Esophagus squamous epithelium (tissue), 5 donors: ENCODE measurements at regions not wholly inside any gene's neighbourhood (a gene's known extent, or its start where the extent isn't known, plus 50 kb on each side); places are given as distances from the start of the nearest gene placed in this dataset.

Source experiments
- DNase-seq: peaks from one replicate; lab custom pipeline; 2025; lab: John Stamatoyannopoulos, UW
- H3K27ac ChIP-seq, 4 donors: fragments of 200-600 bp; sonication (generic); one replicate each; pipeline ENCODE4 v1.5.1; 2016 to 2019; ENCODE audit warnings: mild to moderate bottlenecking in 1 of 4
- H3K27me3 ChIP-seq, 4 donors: fragments of 200-600 bp; sonication (generic); 1 replicate in 3 of 4; 2 replicates in 1 of 4; pipeline versions ENCODE4 v1.5.1 to v1.6.0; 2017 to 2021; ENCODE audit warnings: antibody characterized with exemption in 1 of 4
- H3K36me3 ChIP-seq, 3 donors: fragments of 200-600 bp; sonication (generic); one replicate each; pipeline ENCODE4 v1.5.1; 2016 to 2019
- H3K4me1 ChIP-seq, 3 donors: fragments of 200-600 bp; sonication (generic); one replicate each; pipeline ENCODE4 v1.5.1; 2017 to 2019
- H3K4me3 ChIP-seq, 4 donors: fragments of 200-600 bp; sonication (generic); 1 replicate in 3 of 4; 2 replicates in 1 of 4; pipeline ENCODE4 v1.5.1; 2016 to 2019; ENCODE audit warnings: mild to moderate bottlenecking in 2 of 4, moderate library complexity in 1 of 4
- H3K9me3 ChIP-seq, 3 donors: fragments of 200-600 bp; sonication (generic); one replicate each; pipeline ENCODE4 v1.5.1; 2016 to 2019
- POLR2A ChIP-seq, 4 donors: fragments of 450-650 bp; IDR thresholded peaks; one replicate each; pipeline ENCODE4 v1.6.1; 2017; ENCODE audit warnings: antibody characterized with exemption in 4 of 4, mild to moderate bottlenecking in 4 of 4, moderate library complexity in 3 of 4
- whole genome bisulfite sequencing, 2 donors: methylation state at CpG; one replicate each; pipeline ENCODE4 v1.1.5; 2018; 5-methylcytosine and 5-hydroxymethylcytosine counted together
- intact Hi-C: fragments of 100-400 bp; cut with DNase I; formaldehyde crosslinking; loops from one replicate; pipeline ENCODE4 v1.15.0; 2022
- TF ChIP-seq, protein P1 (sequence below), 6 experiments: fragments of 450-650 bp in 4 of 6; fragments of 200-600 bp in 2 of 6; sonication (generic) in 2 of 6; IDR thresholded peaks; one replicate each; pipeline ENCODE4 v1.5.1; 2016 to 2019; ENCODE audit warnings: antibody characterized with exemption in 6 of 6, mild to moderate bottlenecking in 4 of 6, moderate library complexity in 4 of 6
- donor health status: DM: yes; HTN: yes; CAD: no.

DNA sequence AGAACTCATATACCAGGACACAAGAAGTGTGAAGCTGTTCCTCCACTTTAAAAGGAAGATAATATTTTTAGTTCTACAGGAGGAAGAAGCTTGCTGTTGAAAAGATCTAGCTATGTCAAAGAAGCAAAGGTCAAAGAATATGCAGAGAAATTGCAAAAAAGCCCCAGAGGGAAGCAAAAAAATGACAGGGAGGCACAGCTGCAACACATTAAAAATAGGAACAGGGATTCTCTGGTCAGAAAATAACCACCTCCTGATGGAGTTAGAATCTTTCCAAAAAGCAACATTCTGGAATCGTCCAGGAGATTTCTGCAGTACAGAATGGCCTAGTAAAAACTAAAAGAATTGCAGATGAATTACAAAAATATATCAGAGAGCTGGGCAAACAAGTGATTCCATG is 238.9 kb upstream of the PRMT6 start:
- TF ChIP-seq POLR2A (IDR thresholded peaks at IDR 0.05), result no peak
- TF ChIP-seq, protein P1, sequence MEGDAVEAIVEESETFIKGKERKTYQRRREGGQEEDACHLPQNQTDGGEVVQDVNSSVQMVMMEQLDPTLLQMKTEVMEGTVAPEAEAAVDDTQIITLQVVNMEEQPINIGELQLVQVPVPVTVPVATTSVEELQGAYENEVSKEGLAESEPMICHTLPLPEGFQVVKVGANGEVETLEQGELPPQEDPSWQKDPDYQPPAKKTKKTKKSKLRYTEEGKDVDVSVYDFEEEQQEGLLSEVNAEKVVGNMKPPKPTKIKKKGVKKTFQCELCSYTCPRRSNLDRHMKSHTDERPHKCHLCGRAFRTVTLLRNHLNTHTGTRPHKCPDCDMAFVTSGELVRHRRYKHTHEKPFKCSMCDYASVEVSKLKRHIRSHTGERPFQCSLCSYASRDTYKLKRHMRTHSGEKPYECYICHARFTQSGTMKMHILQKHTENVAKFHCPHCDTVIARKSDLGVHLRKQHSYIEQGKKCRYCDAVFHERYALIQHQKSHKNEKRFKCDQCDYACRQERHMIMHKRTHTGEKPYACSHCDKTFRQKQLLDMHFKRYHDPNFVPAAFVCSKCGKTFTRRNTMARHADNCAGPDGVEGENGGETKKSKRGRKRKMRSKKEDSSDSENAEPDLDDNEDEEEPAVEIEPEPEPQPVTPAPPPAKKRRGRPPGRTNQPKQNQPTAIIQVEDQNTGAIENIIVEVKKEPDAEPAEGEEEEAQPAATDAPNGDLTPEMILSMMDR (IDR thresholded peaks at IDR 0.05), result no peak
- no peaks in the 10 kb centered on the region for H3K27me3 ChIP-seq
- no peaks in the 10 kb centered on the region for H3K4me1 ChIP-seq
- H3K9me3 ChIP-seq, result no peaks in the 10 kb centered on the region
- DNase-seq, result no peak
- H3K36me3 ChIP-seq, result no peaks in the 10 kb centered on the region
- H3K27ac ChIP-seq, result no peak overlapping the region
- 7 to 22% methylated on average over 1 of the region's 1 CpG for WGBS, 2 donors
- intact Hi-C loops, result no loop called here
- H3K4me3 ChIP-seq, result no peak overlapping the region

DNA sequence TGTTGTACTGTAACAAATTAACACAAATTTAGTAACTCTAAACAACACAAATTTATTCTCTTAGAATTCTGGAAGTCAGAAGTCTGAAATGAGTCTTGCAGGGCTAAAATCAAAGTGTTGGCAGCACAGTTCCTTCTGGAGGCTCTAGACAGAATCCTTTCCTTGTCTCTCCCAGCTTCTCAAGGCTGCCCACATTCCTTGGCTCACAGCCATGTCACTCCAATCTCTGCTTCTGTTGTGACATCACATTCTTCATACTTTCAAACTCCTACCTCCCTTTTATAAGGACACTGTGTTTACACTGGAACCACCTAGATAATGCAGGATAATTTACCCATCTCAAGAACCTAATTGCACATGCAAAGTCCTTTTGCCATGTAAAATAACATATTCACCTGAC is 225.0 kb upstream of the PRMT6 start:
- intact Hi-C loops, result no loop called here
- H3K27me3 ChIP-seq, result no peaks in the 10 kb centered on the region
- no peaks in the 10 kb centered on the region for H3K9me3 ChIP-seq
- H3K36me3 ChIP-seq, result no peaks in the 10 kb centered on the region
- no peaks in the 10 kb centered on the region for H3K4me1 ChIP-seq
- no peak for DNase-seq
- H3K27ac ChIP-seq, result no peak overlapping the region
- H3K4me3 ChIP-seq, result no peak overlapping the region
- TF ChIP-seq, protein P1 (IDR thresholded peaks at IDR 0.05), result no peak
- TF ChIP-seq POLR2A (IDR thresholded peaks at IDR 0.05), result no peak

DNA sequence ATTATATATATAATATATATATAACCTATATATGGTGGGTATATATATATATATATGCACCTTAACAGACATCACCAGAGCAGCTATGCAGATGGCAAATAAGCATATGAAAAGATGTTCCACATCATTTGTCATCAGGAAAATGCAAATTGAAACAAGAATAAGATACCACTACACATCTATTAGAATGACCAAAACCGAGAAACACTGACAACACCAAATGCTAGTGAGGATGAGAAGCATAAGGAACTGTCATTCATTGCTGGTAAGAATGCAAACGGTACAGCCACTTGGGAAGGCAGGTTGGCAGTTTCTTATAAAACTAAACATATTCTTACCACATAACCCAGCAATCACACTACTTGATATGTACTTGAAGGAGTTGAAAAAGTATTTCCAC is 219.8 kb upstream of the PRMT6 start:
- TF ChIP-seq POLR2A (IDR thresholded peaks at IDR 0.05), result no peak
- TF ChIP-seq, protein P1 (IDR thresholded peaks at IDR 0.05), result no peak
- WGBS, 2 donors, result 46 to 55% methylated on average over 2 of the region's 2 CpGs
- Histone ChIP-seq H3K4me1 (no peaks in the 10 kb centered on the region), H3K27ac (no peak overlapping the region), H3K36me3 (no peaks in the 10 kb centered on the region), H3K9me3 (no peaks in the 10 kb centered on the region), H3K4me3 (no peak overlapping the region), H3K27me3 (no peaks in the 10 kb centered on the region)
- intact Hi-C loops, result no loop called here
- DNase-seq, result no peak

DNA sequence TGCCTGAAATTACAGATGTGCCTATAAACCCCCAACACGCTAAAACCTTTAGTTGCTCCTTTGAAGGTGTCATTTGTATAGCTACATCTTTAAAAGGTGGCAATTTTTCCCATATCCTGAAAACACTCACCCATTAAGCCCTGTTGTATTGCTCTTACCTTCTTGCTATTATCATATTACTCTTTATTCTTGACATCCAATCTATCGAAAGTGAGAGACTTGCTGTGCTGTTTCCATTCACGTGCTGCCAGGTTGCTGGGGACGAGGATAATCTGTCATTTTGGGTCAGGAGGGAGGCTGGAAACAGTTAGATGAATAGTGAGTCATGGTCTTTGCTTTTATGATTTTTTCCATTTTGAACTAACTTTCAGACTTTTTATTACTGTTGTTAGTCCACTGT is 213.0 kb upstream of the PRMT6 start:
- intact Hi-C loops, result no loop called here

DNA sequence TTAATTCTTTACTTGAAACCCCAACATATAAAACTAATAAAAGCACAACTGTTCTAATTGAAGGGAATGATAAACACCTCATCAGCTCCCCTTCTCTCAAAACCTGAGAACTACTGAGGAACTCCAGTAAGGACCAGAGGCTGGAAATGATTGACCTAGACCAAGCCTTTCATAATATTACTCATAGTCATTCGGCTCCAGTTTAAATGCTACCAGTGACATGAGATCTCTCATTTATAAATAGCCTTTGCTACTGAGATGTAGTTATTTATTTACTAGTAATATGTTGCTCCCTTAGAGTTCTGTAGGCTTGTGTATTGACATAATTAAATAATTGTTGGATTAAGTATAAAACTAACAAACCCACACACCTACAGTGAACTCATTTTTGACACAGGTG is 209.8 kb upstream of the PRMT6 start:
- TF ChIP-seq, protein P1 (IDR thresholded peaks at IDR 0.05), result no peak
- TF ChIP-seq POLR2A (IDR thresholded peaks at IDR 0.05), result no peak
- intact Hi-C loops, result no loop called here
- no peaks in the 10 kb centered on the region for H3K27me3 ChIP-seq
- no peak for DNase-seq
- no peaks in the 10 kb centered on the region for H3K36me3 ChIP-seq
- WGBS, 2 donors, result 77 to 95% methylated on average over 1 of the region's 1 CpG
- no peak overlapping the region for H3K4me3 ChIP-seq
- H3K9me3 ChIP-seq, result no peaks in the 10 kb centered on the region
- H3K27ac ChIP-seq, result no peak overlapping the region
- no peaks in the 10 kb centered on the region for H3K4me1 ChIP-seq

More for the DNA sequence above, 213.0 kb upstream of the PRMT6 start:
- 36 to 37% methylated on average over 3 to 4 of the region's 4 CpGs for WGBS, 2 donors
- Histone ChIP-seq H3K9me3 (no peaks in the 10 kb centered on the region), H3K36me3 (no peaks in the 10 kb centered on the region), H3K27me3 (no peaks in the 10 kb centered on the region), H3K27ac (no peak overlapping the region), H3K4me3 (no peak overlapping the region), H3K4me1 (no peaks in the 10 kb centered on the region)
- DNase-seq, result no peak
- TF ChIP-seq POLR2A (IDR thresholded peaks at IDR 0.05), result no peak
- TF ChIP-seq, protein P1 (IDR thresholded peaks at IDR 0.05), result no peak
